Gastroesophageal sphincter (tissue), 3 donors: ENCODE measurements at regions not wholly inside any gene's neighbourhood (a gene's known extent, or its start where the extent isn't known, plus 50 kb on each side); places are given as distances from the start of the nearest gene placed in this dataset.

Experiments
- POLR2A ChIP-seq, 2 donors: fragments of 450-650 bp; IDR thresholded peaks; one replicate each; pipeline ENCODE4 v1.6.1; 2017; ENCODE audit warnings: antibody characterized with exemption in 2 of 2, mild to moderate bottlenecking in 2 of 2, moderate library complexity in 1 of 2
- POLR2AphosphoS5 ChIP-seq: sonication (generic); formaldehyde crosslinking; IDR thresholded peaks from one replicate; pipeline ENCODE4 v1.6.1; 2017; ENCODE audit warnings: antibody characterized with exemption
- TF ChIP-seq, protein P1 (sequence below), 4 experiments: fragments of 200-600 bp in 2 of 4; fragments of 450-650 bp in 2 of 4; sonication (generic) in 1 of 4; IDR thresholded peaks; one replicate each; pipeline ENCODE4 v1.5.1; 2017 to 2019; ENCODE audit warnings: antibody characterized with exemption in 4 of 4, mild to moderate bottlenecking in 2 of 4, moderate library complexity in 2 of 4

DNA sequence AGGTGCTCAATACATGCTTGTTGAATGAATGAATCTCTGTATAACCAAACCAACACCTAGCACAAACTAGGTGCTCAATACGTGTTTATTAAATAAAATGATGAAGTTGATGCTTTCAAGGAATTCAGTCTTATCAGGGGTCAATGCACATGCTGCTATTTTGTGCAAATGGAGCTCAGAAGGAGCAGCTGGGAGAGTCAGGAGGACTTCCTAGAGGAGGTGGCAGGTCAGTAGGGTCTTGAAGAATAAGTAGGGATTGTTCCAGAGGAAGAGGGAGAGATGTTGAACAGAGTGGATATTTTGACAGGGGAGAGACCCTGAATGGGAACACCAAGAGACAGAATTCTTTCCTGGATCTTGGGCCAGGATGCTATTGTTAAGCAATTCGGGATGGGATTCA is 92.7 kb upstream of the LHX1 start:
- TF ChIP-seq, protein P1, sequence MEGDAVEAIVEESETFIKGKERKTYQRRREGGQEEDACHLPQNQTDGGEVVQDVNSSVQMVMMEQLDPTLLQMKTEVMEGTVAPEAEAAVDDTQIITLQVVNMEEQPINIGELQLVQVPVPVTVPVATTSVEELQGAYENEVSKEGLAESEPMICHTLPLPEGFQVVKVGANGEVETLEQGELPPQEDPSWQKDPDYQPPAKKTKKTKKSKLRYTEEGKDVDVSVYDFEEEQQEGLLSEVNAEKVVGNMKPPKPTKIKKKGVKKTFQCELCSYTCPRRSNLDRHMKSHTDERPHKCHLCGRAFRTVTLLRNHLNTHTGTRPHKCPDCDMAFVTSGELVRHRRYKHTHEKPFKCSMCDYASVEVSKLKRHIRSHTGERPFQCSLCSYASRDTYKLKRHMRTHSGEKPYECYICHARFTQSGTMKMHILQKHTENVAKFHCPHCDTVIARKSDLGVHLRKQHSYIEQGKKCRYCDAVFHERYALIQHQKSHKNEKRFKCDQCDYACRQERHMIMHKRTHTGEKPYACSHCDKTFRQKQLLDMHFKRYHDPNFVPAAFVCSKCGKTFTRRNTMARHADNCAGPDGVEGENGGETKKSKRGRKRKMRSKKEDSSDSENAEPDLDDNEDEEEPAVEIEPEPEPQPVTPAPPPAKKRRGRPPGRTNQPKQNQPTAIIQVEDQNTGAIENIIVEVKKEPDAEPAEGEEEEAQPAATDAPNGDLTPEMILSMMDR (IDR thresholded peaks at IDR 0.05), result no peak
- no peak for TF ChIP-seq POLR2A (IDR thresholded peaks at IDR 0.05)
- TF ChIP-seq POLR2AphosphoS5, result no peak
